Stimulated activated CD4-positive, alpha-beta T cell treated with anti-CD3 and anti-CD28 coated beads, Interleukin-15, amount 100 ng/mL, for 48 hours (primary cell): ENCODE measurements at regions not wholly inside any gene's neighbourhood (a gene's known extent, or its start where the extent isn't known, plus 50 kb on each side); places are given as distances from the start of the nearest gene placed in this dataset.
"Not testable (repeated sequence)": the region's sequence is repeated elsewhere in the genome, so short reads cannot be mapped to it uniquely, and the experiment has no call there.

Experiments used
- DNase-seq, 2 donors: peaks; one replicate each; pipeline ENCODE4 v3.0.0-alpha.2; 2020; ENCODE audit warnings: low read depth in 2 of 2

DNA sequence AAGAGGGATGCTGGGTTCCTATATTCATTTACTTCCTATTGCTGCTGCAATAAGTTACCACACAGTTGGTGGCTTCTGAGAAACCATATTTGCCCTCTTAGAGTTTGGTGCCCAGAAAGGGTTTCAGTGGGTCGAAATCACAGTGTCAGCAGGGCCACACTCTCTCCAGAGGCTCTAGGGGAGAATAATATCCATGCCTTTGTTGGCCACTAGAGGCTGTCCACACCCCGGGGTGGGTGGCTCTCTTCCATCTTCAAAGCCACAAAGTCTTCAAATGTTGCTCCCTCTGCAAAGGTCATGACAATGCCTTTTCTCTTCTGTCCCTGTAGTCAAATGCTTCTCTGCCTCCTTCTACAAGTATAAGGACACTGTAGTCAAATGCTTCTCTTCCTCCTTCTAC, 989.4 kb downstream of the CCSER2 start:
- no peak for DNase-seq

- no peak for DNase-seq
These were observed 990.7 kb downstream of the CCSER2 start for GRCh38 chr10:85318809-85319807.

- DNase-seq = no peak
These were observed 991.4 kb downstream of the CCSER2 start for GRCh38 chr10:85319826-85320225.

DNA sequence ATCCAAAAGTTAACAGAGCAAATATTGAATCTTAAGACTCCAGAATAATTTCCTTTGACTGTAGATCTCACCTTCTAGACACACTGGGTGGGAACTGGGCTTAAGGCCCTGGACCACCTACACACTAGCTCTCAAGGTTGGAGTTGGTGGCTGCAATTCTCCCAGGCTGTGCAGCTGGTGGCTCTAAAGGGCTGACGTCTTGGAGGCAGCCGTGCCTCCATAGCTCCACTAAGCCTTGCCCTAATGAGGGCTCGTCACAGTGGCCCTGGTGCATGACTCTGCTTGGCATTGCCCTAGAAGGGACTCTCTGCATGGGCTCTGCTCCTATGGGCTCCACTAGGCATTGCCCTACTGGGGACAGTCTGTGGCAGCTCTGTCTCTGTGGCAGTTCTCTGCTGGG, 1005.2 kb downstream of the CCSER2 start:
- DNase-seq = no peak

DNA sequence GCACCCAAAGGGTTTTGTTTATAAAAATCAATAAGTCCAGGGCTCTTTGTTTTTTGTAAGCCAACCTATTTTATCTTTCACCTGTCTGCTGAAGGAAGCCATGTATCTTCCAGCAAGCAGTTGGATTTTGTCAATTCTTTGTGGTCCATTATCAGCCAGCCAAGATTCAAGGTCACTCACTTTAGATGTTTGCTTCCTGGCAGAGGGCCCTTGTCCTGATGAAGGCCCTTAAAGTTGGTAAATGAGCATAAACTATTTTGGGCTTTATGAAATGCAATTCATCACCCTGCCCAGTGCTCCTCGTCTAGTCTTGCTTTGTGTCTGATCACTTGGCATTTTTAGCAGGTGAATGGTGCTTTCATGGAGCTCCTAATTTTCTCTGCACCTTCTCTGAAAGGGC, 1004.2 kb downstream of the GRID1 start:
- no peak for DNase-seq

DNA sequence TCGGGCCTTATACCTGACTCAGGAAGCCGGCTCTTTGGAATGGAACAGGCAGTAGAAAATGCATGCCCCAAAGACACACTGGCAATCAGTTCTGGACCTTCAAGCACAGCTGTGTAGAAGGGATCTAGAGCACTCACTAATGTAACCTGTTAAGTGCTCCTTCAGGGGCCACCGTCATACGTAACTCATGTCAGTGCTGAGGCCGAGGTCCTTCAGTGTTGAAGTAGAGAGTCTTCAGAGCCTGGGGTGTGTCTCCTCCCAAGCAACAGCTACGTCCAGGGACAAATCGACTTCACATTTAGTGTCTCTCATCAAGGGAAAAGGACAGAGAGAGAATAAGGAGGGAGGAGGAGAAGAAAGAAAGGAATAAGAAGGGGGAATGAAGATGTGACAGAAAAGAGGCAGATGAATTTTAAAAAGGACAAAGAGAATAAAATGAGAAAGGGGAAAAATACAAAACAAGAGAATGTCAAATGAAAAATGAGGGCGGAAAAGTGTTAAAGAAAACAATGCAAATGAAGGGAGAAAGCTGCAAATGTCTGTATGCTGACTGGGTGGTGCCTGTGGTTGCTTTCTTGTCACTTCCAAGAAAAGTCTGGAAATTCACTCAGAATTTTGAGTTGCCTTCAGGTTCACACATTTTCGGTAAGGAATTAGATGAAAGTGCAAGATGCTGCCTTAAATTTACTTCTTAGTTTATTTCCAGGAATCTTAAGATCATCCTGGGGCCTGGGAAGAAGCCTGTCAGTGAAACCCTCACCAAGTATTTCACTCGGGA, 989.4 kb downstream of the GRID1 start:
- DNase-seq = no peak

GRCh38 chr10:85379338-85379737, 987.3 kb downstream of the GRID1 start:
- no peak for DNase-seq

- DNase-seq = no peak
These were observed 965.5 kb downstream of the GRID1 start for GRCh38 chr10:85400981-85401695.

DNA sequence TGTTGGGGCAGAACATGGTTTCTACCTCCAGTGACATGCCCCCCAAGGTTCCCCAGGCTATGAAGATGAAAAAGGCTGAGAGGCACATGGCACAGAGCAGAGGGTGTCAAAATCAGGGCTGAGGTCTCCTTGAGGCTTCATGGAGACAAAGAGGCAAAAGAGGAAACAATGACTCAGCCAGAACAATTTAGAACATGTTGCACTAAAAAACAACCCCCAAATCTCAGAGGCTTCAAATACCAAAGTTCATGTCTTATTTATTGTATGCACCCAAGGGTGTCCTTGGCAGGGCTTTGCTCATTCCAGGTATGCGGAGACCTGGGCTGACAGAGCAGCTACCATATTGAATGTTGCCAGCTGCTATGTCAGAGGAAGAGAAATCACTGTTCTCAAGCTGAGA, 964.1 kb downstream of the GRID1 start:
- DNase-seq = no peak

DNA sequence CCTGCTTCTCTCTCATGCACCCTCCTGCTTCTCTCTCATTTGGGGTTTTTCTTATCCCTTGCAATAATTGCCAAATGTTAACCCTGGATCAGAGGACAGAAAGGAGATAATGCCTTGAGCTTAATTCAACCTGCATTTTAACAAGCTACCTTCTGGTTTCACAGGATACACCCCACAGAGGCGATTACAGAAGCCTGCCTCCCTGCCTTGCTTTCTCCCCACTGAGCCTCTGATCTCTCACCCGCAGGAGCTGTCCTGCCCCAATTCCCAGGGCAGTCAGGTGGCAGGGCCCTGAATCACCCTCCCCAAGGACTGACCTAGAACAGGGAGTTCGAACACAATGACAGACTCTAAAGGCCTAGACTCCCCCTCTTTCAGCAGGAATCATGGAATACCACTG, 959.5 kb downstream of the GRID1 start:
- DNase-seq = no peak

DNA sequence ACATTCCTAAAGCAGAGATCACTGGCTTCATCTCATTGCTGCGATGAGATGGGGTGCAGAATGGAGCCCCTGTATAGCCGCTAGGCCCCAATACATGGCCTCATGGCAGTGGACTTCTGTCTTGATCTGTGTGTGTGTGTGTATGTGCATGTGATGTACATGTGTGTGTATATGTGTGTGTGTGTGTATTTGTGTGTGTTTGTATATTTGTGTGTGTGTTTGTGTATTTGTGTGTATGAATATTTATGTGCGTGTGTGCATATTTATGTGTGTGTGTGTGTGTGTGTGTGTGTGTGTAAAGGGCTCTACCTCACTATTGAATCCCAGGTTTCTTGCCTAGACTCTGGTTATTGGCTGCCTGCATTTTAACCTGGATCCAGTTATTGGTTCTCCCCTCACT, 958.2 kb downstream of the GRID1 start:
- DNase-seq = no peak

DNA sequence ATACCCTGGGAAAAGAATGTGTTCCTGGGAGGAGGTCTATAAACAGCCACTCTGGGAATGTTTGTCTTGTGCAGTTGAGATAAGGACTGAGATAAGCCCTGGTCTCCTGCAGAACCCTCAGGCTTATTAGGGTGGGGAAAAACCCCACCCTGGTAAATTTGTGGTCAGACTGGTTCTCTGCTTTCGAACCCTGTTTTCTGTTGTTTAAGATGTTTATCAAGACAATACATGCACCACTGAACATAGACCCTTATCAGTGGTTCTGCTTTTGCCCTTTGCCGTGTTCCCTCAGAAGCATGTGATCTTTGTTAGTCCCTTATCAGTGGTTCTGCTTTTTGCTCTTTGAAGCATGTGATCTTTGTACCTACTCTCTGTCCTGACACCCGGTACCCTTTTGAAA, 956.0 kb downstream of the GRID1 start:
- DNase-seq = not testable (repeated sequence)

DNA sequence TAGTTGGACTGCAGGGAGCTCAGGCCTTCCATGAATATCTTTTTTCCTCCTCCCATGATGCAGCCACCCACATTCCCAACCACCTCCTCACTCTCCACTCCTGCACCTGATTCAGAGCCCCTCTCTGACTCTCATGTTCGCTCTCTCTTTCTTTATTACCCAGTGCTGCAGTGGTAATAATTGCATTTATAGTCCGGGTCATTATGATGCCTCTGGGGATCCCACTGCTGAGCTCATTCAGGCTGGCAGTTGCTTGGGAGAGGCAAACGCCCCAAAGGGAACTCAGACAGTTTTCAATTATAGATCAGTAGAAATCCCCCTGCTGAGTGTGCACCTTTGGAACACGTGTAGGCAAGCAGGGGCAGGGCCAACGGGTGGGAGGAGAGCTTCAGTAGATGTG, 953.0 kb downstream of the GRID1 start:
- DNase-seq = no peak

DNA sequence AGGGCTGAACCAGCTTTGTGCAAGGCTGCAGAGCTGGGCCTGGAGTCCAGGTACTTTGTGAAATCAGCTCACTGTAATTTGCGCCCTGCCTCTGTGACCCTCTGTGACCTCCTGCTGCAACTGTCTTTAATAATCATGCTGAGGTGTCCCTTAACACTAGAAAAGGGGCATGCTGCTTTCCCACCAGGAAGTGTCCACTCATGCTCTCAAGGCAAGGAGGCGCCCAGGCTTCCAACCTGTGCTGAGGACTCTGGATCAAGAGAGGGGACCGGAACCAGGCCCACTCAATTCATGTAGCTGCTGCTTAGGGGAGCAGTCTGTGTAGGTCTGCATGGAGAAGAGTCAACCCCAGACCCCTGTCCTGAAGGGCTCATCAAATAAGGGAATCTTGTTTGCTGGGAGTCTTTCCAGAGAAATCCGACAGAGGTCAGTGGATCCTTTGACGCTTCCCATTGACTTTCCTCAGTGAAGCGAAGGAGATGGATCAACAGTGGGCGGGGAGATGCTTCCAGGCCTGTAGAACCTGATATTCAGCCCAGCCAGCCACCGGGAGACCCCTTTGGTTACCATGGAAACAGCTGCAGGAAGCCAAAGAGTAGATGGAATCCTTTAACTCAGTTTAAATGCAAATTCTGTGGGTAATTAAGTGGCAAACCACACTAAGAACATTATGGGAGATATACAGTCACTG, 945.9 kb downstream of the GRID1 start:
- DNase-seq = no peak

DNA sequence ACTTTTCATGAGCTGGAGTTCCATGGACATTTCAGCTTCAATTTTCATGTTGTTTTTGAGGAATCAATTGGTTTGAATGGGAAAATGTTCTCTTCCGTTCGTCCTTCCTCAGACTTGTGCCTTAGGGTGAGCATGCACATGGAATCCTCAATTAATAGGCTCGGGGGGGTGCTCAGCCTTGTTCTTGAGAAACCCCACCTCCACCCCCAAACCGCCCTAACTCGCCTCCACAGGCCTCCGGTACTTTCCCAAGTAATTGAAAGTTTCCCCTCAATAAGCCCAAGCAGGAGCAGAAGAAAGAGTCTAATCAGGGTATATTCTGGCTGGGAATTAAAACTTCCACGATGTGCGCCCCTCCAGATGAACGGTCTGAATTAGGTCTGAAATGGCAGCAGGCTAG, 945.2 kb downstream of the GRID1 start:
- DNase-seq = no peak

DNA sequence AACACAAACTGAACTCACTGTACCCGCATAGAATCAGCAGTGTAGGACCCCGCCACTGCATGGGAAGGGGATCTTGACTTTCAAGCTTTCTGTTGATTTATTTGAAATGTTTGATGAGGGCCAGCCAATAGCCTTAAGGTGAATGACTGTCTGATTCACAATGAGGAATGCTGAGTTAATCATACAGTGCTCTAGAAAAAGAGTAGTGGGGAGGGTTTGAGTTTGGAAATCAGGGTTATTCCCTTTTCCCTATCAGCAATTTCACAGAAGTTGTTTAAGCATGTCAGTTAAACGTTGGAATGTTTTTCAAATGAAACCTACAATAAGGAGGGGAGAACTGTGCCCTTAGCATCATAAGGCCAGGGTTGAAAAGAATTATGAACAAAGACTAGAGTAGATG, 937.5 kb downstream of the GRID1 start:
- no peak for DNase-seq

DNA sequence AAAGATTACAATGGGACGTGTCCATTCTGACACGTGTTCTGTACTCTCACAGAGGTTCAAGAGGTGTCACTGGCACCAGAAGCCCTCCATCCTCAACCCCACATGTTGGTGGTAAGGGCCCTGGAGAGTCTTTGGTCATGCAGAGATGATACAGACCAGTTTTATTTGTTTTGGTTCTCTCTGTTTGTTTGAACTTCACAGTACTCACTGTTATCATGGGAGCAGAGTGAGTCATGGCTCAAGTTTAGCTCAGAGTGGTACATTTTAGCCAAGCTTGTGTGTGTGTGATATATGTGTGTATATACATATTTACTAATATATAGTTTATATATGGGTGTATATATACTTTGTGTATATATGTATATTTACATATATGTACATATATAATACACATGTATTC, 935.6 kb downstream of the GRID1 start:
- no peak for DNase-seq

DNA sequence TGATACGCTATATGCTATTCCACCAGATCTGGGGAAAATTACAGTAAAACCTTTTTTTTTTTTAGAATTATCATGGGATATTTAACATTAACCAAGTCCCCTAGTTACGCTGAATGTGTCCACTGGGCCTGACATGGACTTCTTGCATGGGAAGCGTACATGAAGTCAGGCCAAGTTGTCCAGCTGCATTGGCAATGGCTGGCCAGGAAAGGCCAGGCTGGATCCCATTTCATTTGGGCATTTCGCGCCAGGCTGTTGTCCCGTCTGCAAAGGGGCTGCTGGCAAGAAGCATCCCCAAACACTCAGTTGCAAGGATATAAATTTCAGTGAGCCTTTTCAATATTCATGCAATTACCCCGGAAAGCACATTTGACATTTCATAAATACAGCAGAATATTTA, 933.3 kb downstream of the GRID1 start:
- no peak for DNase-seq

DNA sequence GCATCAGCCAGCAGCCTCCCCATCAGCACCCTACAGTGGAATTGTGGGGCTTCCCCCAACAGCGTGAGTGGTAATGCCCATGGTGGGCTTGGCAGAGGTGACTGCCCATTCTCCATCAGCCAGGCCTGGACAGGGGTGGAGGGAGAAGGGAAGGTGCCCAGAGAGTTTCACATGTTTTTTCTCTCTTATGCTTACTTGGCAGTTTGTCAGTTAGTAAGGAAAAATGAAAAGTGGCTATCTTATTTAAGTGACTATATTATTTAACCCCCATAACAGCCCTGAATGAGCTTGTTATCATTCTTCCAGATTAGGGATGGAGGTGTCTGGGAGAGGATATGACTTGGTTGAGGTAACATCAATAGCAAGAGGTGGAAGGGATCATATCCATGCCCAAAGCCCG, 921.7 kb downstream of the GRID1 start:
- DNase-seq = no peak

GRCh38 chr10:85445702-85446101, 920.9 kb downstream of the GRID1 start:
- no peak for DNase-seq

DNA sequence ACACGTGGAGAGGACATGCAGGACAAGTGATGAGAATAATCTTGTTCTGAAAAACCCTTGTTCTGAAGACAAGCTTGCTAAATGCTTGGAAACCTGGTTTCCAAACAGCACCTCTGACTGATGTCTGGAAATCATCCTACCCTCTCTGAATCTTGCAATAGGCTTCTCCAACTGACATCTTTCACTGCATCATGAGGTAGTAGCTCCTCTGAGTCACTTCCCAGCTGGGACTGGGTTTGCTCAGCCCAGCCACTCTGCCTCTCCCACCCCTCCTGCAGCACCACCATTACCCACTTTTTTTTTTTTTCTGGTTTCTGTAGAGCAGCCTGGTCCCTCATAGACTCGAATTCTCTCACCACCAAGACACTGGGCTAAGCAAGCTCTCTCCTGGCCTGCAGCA, 919.8 kb downstream of the GRID1 start:
- DNase-seq = no peak

DNA sequence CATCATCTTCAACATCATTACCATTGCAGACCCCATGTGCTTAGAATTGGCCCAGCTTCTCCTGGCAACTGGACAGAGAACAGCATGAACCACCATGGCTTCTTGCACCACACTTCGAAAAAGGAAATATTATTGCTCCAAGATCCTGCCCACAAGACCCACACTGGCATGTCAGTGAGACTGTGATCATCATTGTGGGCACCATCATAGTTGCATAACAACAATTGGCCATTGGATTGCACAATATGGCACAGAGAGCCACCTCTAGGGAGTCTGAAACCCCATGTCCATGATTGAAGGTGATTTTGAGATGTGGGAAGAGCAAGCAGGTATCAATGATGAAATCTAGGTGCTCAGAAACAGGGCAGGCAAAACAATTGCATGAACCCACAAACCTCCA, 918.9 kb downstream of the GRID1 start:
- DNase-seq = no peak
